ENCODE measurements at regions not wholly inside any gene's neighbourhood (a gene's known extent, or its start where the extent isn't known, plus 50 kb on each side); places are given as distances from the start of the nearest gene placed in this dataset.
A peak's percentile ranks its signal among the peaks of the same experiment; 100 is the strongest.
"Not testable (repeated sequence)": the region's sequence is repeated elsewhere in the genome, so short reads cannot be mapped to it uniquely, and the experiment has no call there.

DNA sequence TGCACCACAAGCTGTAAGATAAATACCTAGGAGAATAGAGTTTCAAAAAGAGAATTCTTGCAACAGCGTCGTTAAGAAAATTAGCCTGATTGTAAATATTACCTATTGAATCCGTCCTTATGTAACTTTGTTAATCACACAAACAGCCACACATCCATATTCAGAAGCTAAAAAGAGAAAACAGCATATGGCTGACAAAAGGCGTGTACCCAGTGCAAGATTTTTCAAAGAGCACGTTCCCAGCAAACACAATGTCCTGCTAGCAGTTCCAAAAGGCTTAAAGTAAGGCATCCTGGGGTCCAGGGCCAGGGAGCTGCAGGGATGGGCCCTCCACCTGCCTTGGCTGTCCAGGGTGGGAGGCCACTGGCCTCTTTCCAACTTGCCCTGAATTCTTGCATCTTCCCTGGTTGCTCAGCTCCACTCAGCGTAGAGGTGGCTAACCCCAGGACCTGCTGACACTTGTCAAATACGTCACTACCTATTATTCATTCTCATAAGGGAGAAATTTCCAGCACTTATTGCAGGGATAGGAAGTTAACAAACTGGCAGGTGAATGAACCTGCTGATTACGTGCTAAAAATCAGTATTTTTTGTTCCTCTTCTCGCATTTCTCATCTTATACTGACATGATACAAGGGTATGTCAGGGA lies 102.1 kb upstream of the NEDD4L start:
- ATAC-seq (ENCODE audit: low read depth): no peak
- Mint-ChIP-seq H3K36me3 (ENCODE audit: low read depth) (no peaks in the 10 kb centered on the region), H3K4me1 (no peaks in the 10 kb centered on the region)

DNA sequence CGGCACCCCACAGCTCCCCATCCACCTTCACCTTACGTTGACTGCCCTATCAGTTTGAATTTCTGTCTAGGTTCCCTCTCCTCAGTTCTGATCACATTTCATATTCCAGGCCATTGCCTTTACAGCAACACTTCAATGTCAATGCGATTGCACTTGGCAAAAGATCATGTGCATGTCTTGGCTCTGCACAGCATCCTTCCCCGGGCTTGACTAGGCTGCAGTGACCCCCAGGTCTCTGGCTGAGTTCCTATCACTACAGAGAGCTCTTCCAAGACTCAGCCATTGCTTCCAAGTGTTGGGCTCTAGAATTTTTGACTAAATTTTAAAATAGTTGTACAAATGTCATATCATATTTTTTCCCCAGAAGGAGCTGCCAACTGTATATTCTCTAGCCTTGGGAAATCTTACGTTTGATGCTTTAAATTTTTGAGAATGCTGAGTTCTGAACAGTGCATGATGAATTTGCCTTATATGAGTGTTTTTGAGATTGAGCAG lies 103.8 kb upstream of the NEDD4L start:
- peaks cover 24% of the 10 kb centered on the region for H3K27me3 Mint-ChIP-seq
- ChIA-PET CTCF (no interaction called here), POLR2A (no interaction called here)
- no peak for DNase-seq
- H3K4me1 Mint-ChIP-seq: no peaks in the 10 kb centered on the region
- no peak overlapping the region for H3K4me3 Mint-ChIP-seq
- intact Hi-C loops (cut with micrococcal nuclease): no loop called here
- H3K36me3 Mint-ChIP-seq (ENCODE audit: low read depth): no peaks in the 10 kb centered on the region
- H3K27ac Mint-ChIP-seq: no peak overlapping the region
- H3K9me3 Mint-ChIP-seq: no peaks in the 10 kb centered on the region
- TF ChIP-seq, protein P1, sequence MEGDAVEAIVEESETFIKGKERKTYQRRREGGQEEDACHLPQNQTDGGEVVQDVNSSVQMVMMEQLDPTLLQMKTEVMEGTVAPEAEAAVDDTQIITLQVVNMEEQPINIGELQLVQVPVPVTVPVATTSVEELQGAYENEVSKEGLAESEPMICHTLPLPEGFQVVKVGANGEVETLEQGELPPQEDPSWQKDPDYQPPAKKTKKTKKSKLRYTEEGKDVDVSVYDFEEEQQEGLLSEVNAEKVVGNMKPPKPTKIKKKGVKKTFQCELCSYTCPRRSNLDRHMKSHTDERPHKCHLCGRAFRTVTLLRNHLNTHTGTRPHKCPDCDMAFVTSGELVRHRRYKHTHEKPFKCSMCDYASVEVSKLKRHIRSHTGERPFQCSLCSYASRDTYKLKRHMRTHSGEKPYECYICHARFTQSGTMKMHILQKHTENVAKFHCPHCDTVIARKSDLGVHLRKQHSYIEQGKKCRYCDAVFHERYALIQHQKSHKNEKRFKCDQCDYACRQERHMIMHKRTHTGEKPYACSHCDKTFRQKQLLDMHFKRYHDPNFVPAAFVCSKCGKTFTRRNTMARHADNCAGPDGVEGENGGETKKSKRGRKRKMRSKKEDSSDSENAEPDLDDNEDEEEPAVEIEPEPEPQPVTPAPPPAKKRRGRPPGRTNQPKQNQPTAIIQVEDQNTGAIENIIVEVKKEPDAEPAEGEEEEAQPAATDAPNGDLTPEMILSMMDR (IDR thresholded peaks at IDR 0.05): no peak
- ATAC-seq (ENCODE audit: low read depth): no peak

More for the DNA sequence above, 102.1 kb upstream of the NEDD4L start:
- intact Hi-C loops (cut with micrococcal nuclease): no loop called here
- Mint-ChIP-seq H3K27me3 (peaks cover 22% of the 10 kb centered on the region), H3K9me3 (no peaks in the 10 kb centered on the region), H3K27ac (no peak overlapping the region), H3K4me3 (no peak overlapping the region)
- ChIA-PET POLR2A (no interaction called here), CTCF (no interaction called here)
- no peak for DNase-seq
- TF ChIP-seq, protein P1 (IDR thresholded peaks at IDR 0.05): no peak

DNA sequence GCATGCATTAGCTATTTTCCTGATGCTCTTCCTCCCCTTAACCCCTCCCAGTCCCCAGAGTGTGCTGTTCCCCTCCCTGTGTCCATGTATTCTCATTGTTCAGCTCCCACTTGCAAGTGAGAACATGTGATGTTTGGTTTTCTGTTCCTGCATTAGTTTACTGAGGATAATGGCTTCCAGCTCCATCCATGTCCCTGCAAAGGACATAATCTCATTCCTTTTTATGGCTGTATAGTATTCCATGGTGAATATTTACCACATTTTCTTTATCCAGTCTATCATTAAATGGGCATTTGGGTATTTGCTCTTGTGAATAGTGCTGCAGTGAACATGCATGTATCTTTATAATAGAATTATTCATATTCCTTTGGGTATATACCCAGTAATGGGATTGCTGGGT lies 109.7 kb upstream of the NEDD4L start:
- intact Hi-C loops (cut with micrococcal nuclease); POLR2A ChIA-PET: not testable (repeated sequence)

DNA sequence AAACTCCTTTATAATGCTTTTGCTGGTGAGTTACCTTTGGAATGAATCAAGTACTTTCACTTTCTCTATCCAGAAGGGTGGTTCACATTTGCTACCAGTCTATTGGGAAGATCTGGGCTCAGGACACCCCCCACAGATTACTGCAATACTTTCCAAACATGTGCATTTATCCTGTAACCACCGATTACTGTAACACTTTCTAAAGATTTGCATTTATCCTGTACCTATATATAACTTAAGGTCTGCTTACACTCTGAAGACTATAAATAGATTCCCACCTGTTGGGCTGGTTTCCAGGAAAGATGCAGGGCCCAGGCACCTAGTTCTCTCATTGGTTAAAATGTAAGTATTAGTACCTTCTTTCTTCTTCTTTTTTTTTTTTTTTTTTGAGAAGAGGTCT lies 113.0 kb upstream of the NEDD4L start:
- peak; percentile 18 for ATAC-seq (ENCODE audit: low read depth)
- Mint-ChIP-seq H3K4me3 (peak overlapping the region; percentile 21), H3K36me3 (ENCODE audit: low read depth) (no peaks in the 10 kb centered on the region), H3K9me3 (peaks cover 5% of the 10 kb centered on the region), H3K4me1 (peaks cover 16% of the 10 kb centered on the region), H3K27me3 (no peaks in the 10 kb centered on the region), H3K27ac (no peak overlapping the region)
- TF ChIP-seq, protein P1 (IDR thresholded peaks at IDR 0.05): no peak
- intact Hi-C loops (cut with micrococcal nuclease): no loop called here
- DNase-seq: no peak
- CTCF ChIA-PET: no interaction called here
- POLR2A ChIA-PET: no interaction called here

More for the DNA sequence above, 109.7 kb upstream of the NEDD4L start:
- H3K36me3 Mint-ChIP-seq (ENCODE audit: low read depth); DNase-seq; CTCF ChIA-PET; H3K9me3 Mint-ChIP-seq; H3K27ac Mint-ChIP-seq; H3K4me3 Mint-ChIP-seq; ATAC-seq (ENCODE audit: low read depth): not testable (repeated sequence)
- H3K4me1 Mint-ChIP-seq: peaks cover 16% of the 10 kb centered on the region
- peaks cover 12% of the 10 kb centered on the region for H3K27me3 Mint-ChIP-seq

DNA sequence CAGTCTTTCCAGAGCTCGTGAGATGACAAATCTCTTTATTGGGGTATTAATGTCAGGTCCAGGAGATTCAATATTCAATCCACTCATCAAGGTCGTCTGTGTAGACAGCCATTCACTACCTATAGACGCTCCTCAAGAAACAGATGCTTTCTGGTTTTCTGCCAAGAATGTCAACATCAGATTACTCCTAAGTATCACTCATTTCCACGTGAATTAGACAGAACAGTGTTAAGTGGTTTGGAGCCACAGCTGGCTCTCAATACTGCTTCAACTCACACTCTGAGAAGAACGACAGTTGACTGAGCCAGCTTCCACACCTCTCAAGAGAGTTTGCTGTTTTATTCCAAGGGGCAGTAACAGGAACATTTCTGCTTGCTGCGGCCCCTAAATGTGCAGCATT lies 113.5 kb upstream of the NEDD4L start:
- DNase-seq: no peak
- no peaks in the 10 kb centered on the region for H3K36me3 Mint-ChIP-seq (ENCODE audit: low read depth)
- TF ChIP-seq, protein P1 (IDR thresholded peaks at IDR 0.05): no peak
- H3K4me1 Mint-ChIP-seq: peaks cover 16% of the 10 kb centered on the region
- ChIA-PET CTCF (no interaction called here), POLR2A (no interaction called here)
- no peak overlapping the region for H3K27ac Mint-ChIP-seq
- H3K9me3 Mint-ChIP-seq: peaks cover 5% of the 10 kb centered on the region
- ATAC-seq (ENCODE audit: low read depth): no peak
- no peak overlapping the region for H3K4me3 Mint-ChIP-seq
- intact Hi-C loops (cut with micrococcal nuclease): no loop called here
- no peaks in the 10 kb centered on the region for H3K27me3 Mint-ChIP-seq

DNA sequence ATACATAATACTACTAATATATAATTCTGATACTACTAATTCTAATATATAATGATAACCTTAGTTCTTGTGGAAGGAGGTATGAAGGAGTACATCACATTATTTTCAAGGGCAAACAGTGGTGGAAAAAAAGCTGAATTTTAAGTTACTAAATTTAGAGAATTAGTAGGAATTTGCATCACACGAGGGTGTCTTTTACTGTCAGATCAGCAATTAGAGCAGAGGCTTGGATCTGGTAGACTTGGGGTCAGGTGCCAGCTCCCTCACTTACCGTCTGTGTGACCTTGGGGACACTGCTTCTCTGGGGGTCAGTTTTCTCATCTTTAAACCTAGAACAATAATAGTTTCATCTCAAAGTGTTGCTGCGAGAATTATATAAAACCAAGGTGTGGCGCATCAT lies 114.1 kb upstream of the NEDD4L start:
- Mint-ChIP-seq H3K27me3 (no peaks in the 10 kb centered on the region), H3K4me1 (peaks cover 16% of the 10 kb centered on the region), H3K36me3 (ENCODE audit: low read depth) (no peaks in the 10 kb centered on the region), H3K27ac (no peak overlapping the region), H3K4me3 (no peak overlapping the region), H3K9me3 (peaks cover 5% of the 10 kb centered on the region)
- DNase-seq (no peak), ATAC-seq (ENCODE audit: low read depth) (no peak)
- ChIA-PET CTCF (no interaction called here), POLR2A (no interaction called here)
- intact Hi-C loops (cut with micrococcal nuclease): no loop called here
- TF ChIP-seq, protein P1 (IDR thresholded peaks at IDR 0.05): no peak
